B cell (primary cell): ENCODE measurements at regions not wholly inside any gene's neighbourhood (a gene's known extent, or its start where the extent isn't known, plus 50 kb on each side); places are given as distances from the start of the nearest gene placed in this dataset.

Experiments used
- CTCF ChIP-seq: fragments of 200-600 bp; IDR thresholded peaks from one replicate; pipeline ENCODE4 v1.8.0; 2022; ENCODE audit warnings: antibody characterized with exemption, mild to moderate bottlenecking
- EZH2 ChIP-seq: IDR thresholded peaks from 2 replicates; pipeline ENCODE4 v1.6.1; 2012; ENCODE audit warnings: borderline replicate concordance, low read depth, mild to moderate bottlenecking, moderate library complexity, low read length; ENCODE audit not compliant: insufficient read depth, poor library complexity, severe bottlenecking

- TF ChIP-seq CTCF (no peak), EZH2 (no peak)
Observed at GRCh38 chr18:61261870-61262269, 71.4 kb upstream of the CDH20 start.
